GM23248 (cell line): ENCODE measurements at regions not wholly inside any gene's neighbourhood (a gene's known extent, or its start where the extent isn't known, plus 50 kb on each side); places are given as distances from the start of the nearest gene placed in this dataset.

ENCODE experiments used
- DNase-seq: peaks from one replicate; pipeline ENCODE4 v3.0.0-alpha.2; 2015
- H2AFZ ChIP-seq: fragments of 200-600 bp; sonication (generic); 2 replicates; pipeline ENCODE4 v1.6.1; 2016; ENCODE audit warnings: antibody characterized with exemption
- H3F3A ChIP-seq: fragments of 200-600 bp; sonication (generic); 2 replicates; pipeline ENCODE4 v1.6.1; 2016; ENCODE audit warnings: mild to moderate bottlenecking, antibody characterized with exemption, mixed run types; ENCODE audit not compliant: insufficient read depth
- H3K27ac ChIP-seq: fragments of 200-600 bp; sonication (generic); 2 replicates; pipeline ENCODE4 v1.5.1; 2016; ENCODE audit warnings: mild to moderate bottlenecking
- H3K27me3 ChIP-seq: fragments of 200-600 bp; sonication (generic); replicated peaks from 2 replicates; pipeline ENCODE4 v1.6.1; 2016; ENCODE audit warnings: mild to moderate bottlenecking; ENCODE audit not compliant: insufficient read depth
- H3K36me3 ChIP-seq: fragments of 200-600 bp; sonication (generic); 2 replicates; pipeline ENCODE4 v1.6.1; 2016; ENCODE audit warnings: low read depth, mild to moderate bottlenecking
- H3K4me1 ChIP-seq: fragments of 200-600 bp; sonication (generic); 2 replicates; pipeline ENCODE4 v1.6.1; 2016; ENCODE audit warnings: mild to moderate bottlenecking; ENCODE audit not compliant: insufficient read depth
- H3K4me2 ChIP-seq: fragments of 200-600 bp; sonication (generic); one replicate; pipeline ENCODE4 v1.6.1; 2016; ENCODE audit warnings: mild to moderate bottlenecking; ENCODE audit not compliant: unreplicated experiment
- H3K4me3 ChIP-seq: fragments of 200-600 bp; sonication (generic); 2 replicates; pipeline ENCODE4 v1.5.1; 2016; ENCODE audit warnings: mild to moderate bottlenecking
- H3K79me2 ChIP-seq: fragments of 200-600 bp; sonication (generic); 2 replicates; pipeline ENCODE4 v1.6.1; 2016; ENCODE audit warnings: mild to moderate bottlenecking; ENCODE audit not compliant: insufficient read depth
- H3K9ac ChIP-seq: fragments of 200-600 bp; sonication (generic); 2 replicates; pipeline ENCODE4 v1.6.1; 2016; ENCODE audit warnings: mild to moderate bottlenecking
- H3K9me2 ChIP-seq: fragments of 200-600 bp; sonication (generic); 2 replicates; pipeline ENCODE4 v1.6.1; 2016; ENCODE audit warnings: mixed run types, mild to moderate bottlenecking, moderate library complexity; ENCODE audit not compliant: insufficient read depth
- H3K9me3 ChIP-seq: fragments of 200-600 bp; sonication (generic); one replicate; pipeline ENCODE4 v1.6.1; 2017; ENCODE audit warnings: low read depth
- H4K20me1 ChIP-seq: fragments of 200-600 bp; sonication (generic); 2 replicates; pipeline ENCODE4 v1.6.0; 2016; ENCODE audit not compliant: insufficient read depth
- EZH2 ChIP-seq: fragments of 200-600 bp; sonication (generic); IDR thresholded peaks from 2 replicates; pipeline ENCODE4 v1.6.1; 2018; ENCODE audit warnings: antibody characterized with exemption, mild to moderate bottlenecking; ENCODE audit not compliant: insufficient read depth, poor library complexity, severe bottlenecking
- EZH2phosphoT487 ChIP-seq: fragments of 200-600 bp; sonication (generic); IDR thresholded peaks from 2 replicates; pipeline ENCODE4 v1.6.1; 2018; ENCODE audit warnings: antibody characterized with exemption, moderate library complexity, mild to moderate bottlenecking, low read depth; ENCODE audit not compliant: insufficient read depth
- WGBS, 2 experiments: methylation state at CpG; one replicate each; pipeline ENCODE4 v1.1.6; 2015 to 2017; ENCODE audit warnings: low lambda C conversion rate in 2 of 2, low coverage in 1 of 2; ENCODE audit errors: missing lambda C conversion rate in 2 of 2; 5-methylcytosine and 5-hydroxymethylcytosine counted together
- in situ Hi-C: fragments of 300-500 bp; cut with MboI; formaldehyde crosslinking; loops from 2 replicates; pipeline ENCODE4 v1.15.0; 2020

DNA sequence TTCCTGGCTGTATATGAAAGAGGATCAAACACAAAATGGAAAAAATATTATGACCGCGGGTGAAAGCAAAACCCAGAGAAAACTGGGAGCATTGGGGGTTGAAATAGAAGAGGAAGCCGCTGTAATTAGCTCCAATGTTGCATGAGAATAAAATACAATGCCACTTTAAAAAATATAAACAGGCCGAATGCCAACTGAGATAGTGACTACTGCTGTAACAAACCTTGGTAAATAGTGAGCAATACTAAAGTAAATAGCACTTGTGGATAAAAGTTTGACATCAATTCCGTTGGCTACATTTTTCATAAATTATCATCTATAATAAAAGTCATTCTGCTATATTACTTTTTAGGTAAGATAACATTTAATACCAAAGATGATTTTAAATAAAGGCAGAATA, 395.8 kb upstream of the MIR17HG start:
- H3K79me2 ChIP-seq = no peaks in the 10 kb centered on the region
- H3K4me2 ChIP-seq = no peak overlapping the region
- no peak overlapping the region for H2AFZ ChIP-seq
- no peaks in the 10 kb centered on the region for H3F3A ChIP-seq
- in situ Hi-C loops = no loop called here
- H4K20me1 ChIP-seq = no peaks in the 10 kb centered on the region
- H3K9me3 ChIP-seq = no peaks in the 10 kb centered on the region
- TF ChIP-seq EZH2phosphoT487 (no peak), EZH2 (no peak)
- H3K9ac ChIP-seq = no peak overlapping the region
- DNase-seq = no peak
- H3K27me3 ChIP-seq = no peaks in the 10 kb centered on the region
- H3K9me2 ChIP-seq = no peaks in the 10 kb centered on the region
- H3K36me3 ChIP-seq = no peaks in the 10 kb centered on the region
- H3K27ac ChIP-seq = no peak overlapping the region
- no peaks in the 10 kb centered on the region for H3K4me1 ChIP-seq
- 35 to 37% methylated on average over 5 of the region's 5 CpGs for WGBS, 2 experiments
- H3K4me3 ChIP-seq = no peak overlapping the region

DNA sequence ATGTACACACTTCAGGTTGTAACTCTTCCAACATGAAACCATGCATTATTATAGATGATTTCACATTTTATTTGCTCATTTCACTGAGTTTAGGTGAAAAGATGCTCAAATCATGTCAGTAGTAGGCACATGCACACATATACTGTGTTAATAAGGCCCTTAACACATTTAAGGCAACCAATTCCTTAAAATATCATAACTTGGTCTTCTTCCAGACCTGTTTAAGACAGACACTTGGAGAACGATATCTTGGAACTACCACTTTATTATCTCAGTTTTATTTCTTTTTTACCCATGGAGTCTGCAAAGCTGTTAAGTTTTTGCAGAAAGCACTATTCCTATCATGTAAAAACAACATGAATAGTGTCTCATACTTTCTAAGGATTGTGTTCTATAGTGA, 395.2 kb upstream of the MIR17HG start:
- H3K27ac ChIP-seq = no peak overlapping the region

DNA sequence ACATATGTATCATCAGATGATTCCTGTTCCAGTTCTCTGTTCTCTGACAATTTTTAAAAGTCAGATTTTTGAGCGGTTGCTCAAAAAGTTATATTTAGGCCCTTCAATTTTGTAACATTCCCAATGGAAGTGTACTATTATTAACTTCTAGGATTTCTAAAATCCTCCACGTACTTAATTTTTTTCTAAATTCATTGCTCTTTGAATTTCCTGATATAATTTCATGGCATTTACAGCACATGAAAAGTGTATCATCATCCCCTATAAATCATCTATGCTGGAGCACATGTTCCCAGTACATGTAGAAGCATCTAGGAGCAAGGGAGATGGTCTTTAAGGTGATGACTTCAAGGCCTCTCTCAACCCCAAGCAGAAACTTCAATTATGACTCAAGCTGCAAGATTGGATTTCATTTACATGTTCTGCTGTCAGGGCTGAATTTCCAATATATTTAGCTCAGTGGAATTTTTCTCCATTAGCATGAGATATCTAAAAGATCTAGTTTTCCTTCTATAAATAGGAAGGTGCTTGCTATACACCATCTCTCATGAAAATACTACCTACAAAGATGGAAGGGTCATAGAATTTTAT, 392.8 kb upstream of the MIR17HG start:
- in situ Hi-C loops = no loop called here
- 6 to 7% methylated on average over 2 of the region's 2 CpGs for WGBS, 2 experiments

More for the DNA sequence above, 395.2 kb upstream of the MIR17HG start:
- Histone ChIP-seq H3K79me2 (no peaks in the 10 kb centered on the region), H3K36me3 (no peaks in the 10 kb centered on the region), H3K9me2 (no peaks in the 10 kb centered on the region), H3K4me1 (no peaks in the 10 kb centered on the region), H3K9ac (no peak overlapping the region), H4K20me1 (no peaks in the 10 kb centered on the region), H3K27me3 (no peaks in the 10 kb centered on the region), H3K4me3 (no peak overlapping the region), H3F3A (no peaks in the 10 kb centered on the region), H3K9me3 (no peaks in the 10 kb centered on the region), H2AFZ (no peak overlapping the region), H3K4me2 (no peak overlapping the region)
- 33 to 37% methylated on average over 1 of the region's 1 CpG for WGBS, 2 experiments
- TF ChIP-seq EZH2 (no peak), EZH2phosphoT487 (no peak)
- no peak for DNase-seq
- in situ Hi-C loops = no loop called here

DNA sequence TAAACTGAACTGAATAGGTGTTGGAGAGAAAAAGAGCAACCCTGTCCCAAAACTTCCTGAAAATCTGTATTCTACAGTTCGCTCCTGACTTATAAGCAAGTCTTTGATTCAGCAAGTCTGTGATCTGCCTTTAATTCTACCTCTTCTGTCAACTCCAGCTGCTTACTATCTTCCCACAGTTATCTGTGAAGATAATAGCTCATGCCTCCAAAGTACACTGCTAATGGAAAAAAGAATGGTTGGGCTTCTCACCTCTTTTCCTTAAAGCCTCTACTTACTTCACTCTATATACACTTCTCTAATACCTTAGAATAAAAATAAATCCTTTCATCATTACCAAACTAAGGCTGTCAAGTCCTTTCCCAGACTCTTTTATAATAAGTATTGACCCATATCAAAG, 391.5 kb upstream of the MIR17HG start:
- no peak overlapping the region for H3K9ac ChIP-seq
- WGBS, 2 experiments = 12 to 19% methylated on average over 1 of the region's 1 CpG
- no peak overlapping the region for H3K4me3 ChIP-seq
- H4K20me1 ChIP-seq = no peaks in the 10 kb centered on the region
- DNase-seq = no peak
- no peaks in the 10 kb centered on the region for H3K27me3 ChIP-seq
- H3K27ac ChIP-seq = no peak overlapping the region
- no peak overlapping the region for H3K4me2 ChIP-seq
- in situ Hi-C loops = no loop called here
- no peaks in the 10 kb centered on the region for H3K4me1 ChIP-seq
- no peaks in the 10 kb centered on the region for H3K79me2 ChIP-seq
- H2AFZ ChIP-seq = no peak overlapping the region
- H3K9me3 ChIP-seq = no peaks in the 10 kb centered on the region
- TF ChIP-seq EZH2 (no peak), EZH2phosphoT487 (no peak)
- H3K36me3 ChIP-seq = no peaks in the 10 kb centered on the region
- H3F3A ChIP-seq = no peaks in the 10 kb centered on the region
- no peaks in the 10 kb centered on the region for H3K9me2 ChIP-seq

More for the DNA sequence above, 392.8 kb upstream of the MIR17HG start:
- Histone ChIP-seq H4K20me1 (no peaks in the 10 kb centered on the region), H3K36me3 (no peaks in the 10 kb centered on the region), H3K4me2 (no peak overlapping the region), H3K9me2 (no peaks in the 10 kb centered on the region), H3F3A (no peaks in the 10 kb centered on the region), H3K4me3 (no peak overlapping the region), H3K9ac (no peak overlapping the region), H2AFZ (no peak overlapping the region), H3K79me2 (no peaks in the 10 kb centered on the region), H3K27me3 (no peaks in the 10 kb centered on the region), H3K27ac (no peak overlapping the region), H3K4me1 (no peaks in the 10 kb centered on the region), H3K9me3 (no peaks in the 10 kb centered on the region)
- TF ChIP-seq EZH2 (no peak), EZH2phosphoT487 (no peak)
- DNase-seq = no peak

DNA sequence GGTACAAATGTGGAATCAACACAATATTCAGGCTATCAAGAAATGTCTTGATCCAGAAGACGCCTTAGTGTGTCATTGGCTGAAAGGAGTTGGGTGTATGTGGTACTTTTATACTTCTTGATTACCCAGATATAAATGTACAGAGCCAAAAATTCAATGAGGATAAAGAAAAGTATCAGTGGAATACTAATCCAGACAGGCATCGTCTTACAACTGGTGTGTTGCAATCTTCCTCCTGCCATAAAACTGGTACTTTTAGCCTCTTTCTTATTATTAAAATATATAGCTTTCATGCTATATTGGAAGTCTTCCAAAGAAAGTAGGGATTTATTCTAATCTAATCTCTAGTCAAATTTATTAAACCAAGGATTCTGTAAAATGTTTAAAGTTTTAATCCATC, 388.6 kb upstream of the MIR17HG start:
- H2AFZ ChIP-seq = no peak overlapping the region
- 19 to 27% methylated on average over 2 of the region's 2 CpGs for WGBS, 2 experiments
- H3K79me2 ChIP-seq = no peaks in the 10 kb centered on the region
- no peak overlapping the region for H3K27ac ChIP-seq
- no peak overlapping the region for H3K9ac ChIP-seq
- no peaks in the 10 kb centered on the region for H4K20me1 ChIP-seq
- in situ Hi-C loops = no loop called here
- H3K4me2 ChIP-seq = no peak overlapping the region
- no peak overlapping the region for H3K4me3 ChIP-seq
- no peaks in the 10 kb centered on the region for H3K36me3 ChIP-seq
- no peak for DNase-seq
- no peaks in the 10 kb centered on the region for H3K4me1 ChIP-seq
- no peaks in the 10 kb centered on the region for H3K9me2 ChIP-seq
- no peaks in the 10 kb centered on the region for H3K27me3 ChIP-seq
- H3F3A ChIP-seq = no peaks in the 10 kb centered on the region
- H3K9me3 ChIP-seq = no peaks in the 10 kb centered on the region
- TF ChIP-seq EZH2 = no peak
- TF ChIP-seq EZH2phosphoT487 = no peak
